ENCODE measurements at regions not wholly inside any gene's neighbourhood (a gene's known extent, or its start where the extent isn't known, plus 50 kb on each side); places are given as distances from the start of the nearest gene placed in this dataset.
A peak's percentile ranks its signal among the peaks of the same experiment; 100 is the strongest.
"Not testable (repeated sequence)": the region's sequence is repeated elsewhere in the genome, so short reads cannot be mapped to it uniquely, and the experiment has no call there.

- no peak for DNase-seq (ENCODE audit: low read depth)
Observed at GRCh38 chr7:145104400-145104799, 268.5 kb upstream of the TPK1 start.

GRCh38 chr7:145102199-145102598 is 266.3 kb upstream of the TPK1 start:
- not testable (repeated sequence) for DNase-seq (ENCODE audit: low read depth)

- DNase-seq (ENCODE audit: low read depth), result no peak
Observed at GRCh38 chr7:145092766-145093165, 256.9 kb upstream of the TPK1 start.

DNA sequence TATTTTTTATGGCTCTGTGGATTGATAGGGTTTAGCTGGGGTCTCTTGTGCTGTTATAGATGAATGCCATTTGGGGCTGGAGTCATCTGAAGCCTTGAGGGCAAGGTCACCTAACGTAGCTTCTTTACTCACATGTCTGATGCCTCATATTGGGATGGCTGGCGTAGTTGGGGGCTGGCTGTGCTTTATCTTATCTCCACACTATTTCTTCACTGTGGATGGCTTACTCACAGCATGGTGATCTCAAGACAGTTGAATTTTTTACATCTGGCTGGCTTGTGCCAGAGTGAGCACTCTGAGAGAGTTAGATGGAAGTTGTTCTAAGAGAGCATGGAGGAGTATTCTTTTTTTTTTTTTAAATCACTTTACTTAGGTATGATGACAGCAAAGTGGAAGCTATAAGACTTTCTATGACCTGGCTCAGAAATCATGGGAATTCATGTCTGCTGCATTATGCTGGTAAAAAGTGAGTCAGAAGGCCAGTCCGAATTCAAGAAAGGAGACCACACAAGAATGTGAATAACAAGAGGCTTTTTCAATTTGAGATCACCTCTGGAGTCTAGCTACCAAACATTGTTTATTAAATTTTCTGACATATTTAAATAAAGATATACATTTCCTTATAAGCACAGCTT is 252.4 kb upstream of the TPK1 start:
- no peak for DNase-seq (ENCODE audit: low read depth)

DNA sequence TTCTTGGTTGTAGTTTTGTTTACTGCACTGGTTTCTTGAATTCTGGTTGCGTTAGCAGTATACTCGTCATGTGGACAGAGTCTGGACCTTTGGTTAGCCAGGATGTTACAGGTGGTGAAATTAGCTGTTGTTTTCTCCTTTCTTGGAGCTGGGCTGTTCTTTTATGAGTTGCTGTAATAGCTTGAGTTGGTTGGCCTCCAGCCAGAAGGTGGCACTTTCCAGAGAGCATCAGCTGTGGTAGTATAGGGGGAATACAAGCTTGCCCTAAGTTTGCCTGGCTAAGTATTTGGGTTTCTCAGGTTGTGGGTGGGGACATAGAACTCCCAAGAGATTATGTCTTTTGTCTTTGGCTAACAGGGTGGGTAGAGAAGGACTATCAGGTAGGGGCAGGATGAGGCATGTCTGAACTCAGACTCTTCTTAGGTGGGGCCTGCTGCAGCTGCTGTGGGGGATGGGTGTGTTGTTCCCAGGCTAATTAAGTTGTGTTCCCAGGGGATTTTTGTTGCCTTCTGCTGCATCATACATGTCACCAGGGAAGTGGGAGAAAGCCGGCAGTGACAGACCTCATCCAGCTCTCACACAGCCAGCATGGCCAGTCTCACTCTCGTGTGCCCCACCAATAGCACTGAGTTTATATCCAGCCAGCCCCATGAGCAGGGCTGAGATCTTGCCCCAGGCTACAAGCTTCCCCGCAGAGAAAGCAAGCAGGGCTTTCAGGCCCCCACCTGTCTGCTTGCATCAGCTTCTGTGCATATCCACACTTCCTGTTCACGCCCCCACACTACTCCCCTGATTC is 246.7 kb upstream of the TPK1 start:
- DNase-seq (ENCODE audit: low read depth), result no peak

GRCh38 chr7:145065473-145065872 is 229.6 kb upstream of the TPK1 start:
- DNase-seq (ENCODE audit: low read depth), result no peak

GRCh38 chr7:145064114-145064513 is 228.3 kb upstream of the TPK1 start:
- DNase-seq (ENCODE audit: low read depth), result no peak

DNA sequence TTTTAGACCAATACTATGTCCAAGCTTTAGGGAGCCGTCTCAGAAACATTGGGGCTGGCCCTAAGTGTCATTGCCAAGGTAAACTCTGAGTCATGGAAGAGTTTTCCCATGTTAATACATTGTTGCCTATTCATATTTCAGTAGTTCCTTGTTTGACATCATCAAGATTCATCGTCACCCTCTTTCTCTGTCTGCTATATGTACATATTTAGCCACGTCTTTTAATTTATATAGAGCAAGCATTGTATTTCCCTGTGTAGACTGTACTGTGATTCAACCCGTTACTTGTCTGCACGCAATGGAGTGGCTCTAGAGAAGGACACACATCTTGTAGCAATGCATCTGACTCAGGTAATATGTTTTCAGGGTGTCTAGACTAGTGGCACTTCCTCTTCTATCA is 217.9 kb upstream of the TPK1 start:
- no peak for DNase-seq (ENCODE audit: low read depth)

DNA sequence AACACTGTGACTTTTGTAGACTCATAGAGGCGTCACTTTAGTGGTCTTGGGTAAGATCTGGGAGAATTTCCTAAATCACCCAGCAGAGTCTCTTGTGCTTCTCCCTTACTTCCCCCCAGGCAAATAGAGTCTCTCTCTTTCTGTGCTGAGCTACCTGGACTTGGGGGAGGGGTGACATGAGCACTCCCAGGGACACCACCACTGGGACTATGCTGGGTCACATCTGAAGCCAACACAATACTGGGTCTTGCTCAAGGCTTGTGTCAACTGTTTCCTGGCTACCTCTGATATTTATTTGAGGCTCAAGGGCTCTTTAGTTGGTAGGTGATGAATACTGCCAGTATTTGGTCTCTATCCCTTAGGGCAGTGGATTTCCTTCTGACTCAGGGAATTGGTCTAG is 214.6 kb upstream of the TPK1 start:
- DNase-seq (ENCODE audit: low read depth), result no peak

- peak; percentile 4 for DNase-seq (ENCODE audit: low read depth)
Observed at GRCh38 chr7:145036604-145037405, 201.0 kb upstream of the TPK1 start.

- no peak for DNase-seq (ENCODE audit: low read depth)
Observed at GRCh38 chr7:145031162-145031561, 195.3 kb upstream of the TPK1 start.

DNA sequence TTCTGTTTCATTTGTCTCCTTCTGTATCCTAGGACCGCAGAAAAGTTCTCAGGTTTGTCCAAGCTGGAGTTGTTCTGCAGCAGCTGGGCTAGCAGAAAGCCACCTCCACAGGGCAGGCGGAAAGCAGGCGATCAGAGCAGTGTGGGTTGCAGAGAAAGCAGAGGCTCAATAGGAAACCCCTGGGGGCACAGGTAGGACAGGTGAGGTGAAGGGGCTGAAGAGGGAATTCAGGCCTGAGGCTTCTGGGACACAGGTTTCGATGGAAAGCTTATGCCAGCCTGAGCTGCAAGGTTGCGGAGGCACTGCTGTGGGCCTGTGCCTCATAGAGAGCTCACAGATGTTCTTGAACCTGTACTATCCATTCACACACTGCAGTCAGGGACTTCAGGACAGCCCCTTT is 194.9 kb upstream of the TPK1 start:
- no peak for DNase-seq (ENCODE audit: low read depth)

- DNase-seq (ENCODE audit: low read depth), result no peak
Observed at GRCh38 chr7:145020454-145020853, 184.6 kb upstream of the TPK1 start.

- no peak for DNase-seq (ENCODE audit: low read depth)
Observed at GRCh38 chr7:145016068-145016467, 180.2 kb upstream of the TPK1 start.

GRCh38 chr7:145009876-145010275 is 174.0 kb upstream of the TPK1 start:
- no peak for DNase-seq (ENCODE audit: low read depth)

DNA sequence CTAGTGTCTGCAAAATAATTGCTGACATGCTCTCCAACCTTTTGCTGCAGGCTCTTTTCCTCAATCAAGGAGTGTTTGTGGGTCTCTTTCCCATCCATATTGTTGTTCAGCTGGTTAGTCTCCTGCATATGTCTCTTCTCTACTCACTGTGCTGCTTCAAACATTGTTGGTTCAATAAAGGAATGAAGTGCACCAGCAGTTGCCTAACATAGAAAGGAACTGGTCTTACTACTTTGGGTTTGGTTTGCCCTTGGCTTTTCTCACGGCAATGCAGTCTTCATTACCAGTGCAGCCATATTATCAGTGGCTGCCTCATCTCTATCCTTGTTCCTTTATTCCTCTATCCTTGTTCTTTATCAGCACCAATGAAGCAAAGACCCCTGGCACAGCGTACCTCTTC is 169.7 kb upstream of the TPK1 start:
- DNase-seq (ENCODE audit: low read depth), result no peak

DNA sequence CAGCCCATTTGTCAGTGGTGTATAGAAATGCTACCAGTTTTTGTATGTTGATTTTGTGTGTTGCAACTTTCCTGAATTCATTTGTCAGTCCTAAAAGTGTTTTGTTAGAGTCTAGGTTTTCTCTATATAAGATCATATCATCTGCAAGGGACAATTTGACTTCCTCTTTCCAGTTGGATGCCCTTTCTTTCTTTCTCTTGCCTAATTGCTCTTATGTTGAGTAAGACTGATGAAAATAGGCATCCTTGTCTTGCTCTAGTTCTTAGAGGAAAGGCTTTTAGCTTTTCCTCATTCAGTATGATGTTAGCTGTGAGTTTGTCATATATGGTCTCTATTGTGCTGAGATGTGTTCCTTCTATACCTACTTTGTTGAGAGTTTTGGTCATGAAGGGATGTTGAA is 161.7 kb upstream of the TPK1 start:
- no peak for DNase-seq (ENCODE audit: low read depth)

DNA sequence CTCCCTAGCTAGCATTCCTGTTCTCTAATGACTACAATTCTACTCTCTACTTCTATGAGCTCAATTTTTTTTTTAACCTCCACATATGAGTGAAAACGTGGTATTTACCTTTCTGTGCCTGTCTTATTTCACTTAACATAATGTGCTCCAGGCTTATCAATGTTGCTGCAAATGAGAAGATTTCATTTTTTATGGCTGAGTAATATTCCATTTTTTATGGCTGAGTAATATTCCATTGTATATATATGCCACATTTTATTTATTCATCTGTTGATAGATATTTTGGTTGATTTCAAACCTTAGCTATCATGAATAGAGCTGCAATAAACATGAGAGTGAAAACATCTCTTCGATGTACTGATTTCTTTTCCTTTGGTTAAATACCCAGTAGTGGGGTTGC is 159.6 kb upstream of the TPK1 start:
- no peak for DNase-seq (ENCODE audit: low read depth)

GRCh38 chr7:144991041-144991440 is 155.2 kb upstream of the TPK1 start:
- no peak for DNase-seq (ENCODE audit: low read depth)

GRCh38 chr7:144987686-144988085 is 151.8 kb upstream of the TPK1 start:
- no peak for DNase-seq (ENCODE audit: low read depth)

GRCh38 chr7:144982133-144982532 is 146.3 kb upstream of the TPK1 start:
- DNase-seq (ENCODE audit: low read depth), result no peak

- DNase-seq (ENCODE audit: low read depth), result no peak
Observed at GRCh38 chr7:144975882-144976281, 140.0 kb upstream of the TPK1 start.

DNA sequence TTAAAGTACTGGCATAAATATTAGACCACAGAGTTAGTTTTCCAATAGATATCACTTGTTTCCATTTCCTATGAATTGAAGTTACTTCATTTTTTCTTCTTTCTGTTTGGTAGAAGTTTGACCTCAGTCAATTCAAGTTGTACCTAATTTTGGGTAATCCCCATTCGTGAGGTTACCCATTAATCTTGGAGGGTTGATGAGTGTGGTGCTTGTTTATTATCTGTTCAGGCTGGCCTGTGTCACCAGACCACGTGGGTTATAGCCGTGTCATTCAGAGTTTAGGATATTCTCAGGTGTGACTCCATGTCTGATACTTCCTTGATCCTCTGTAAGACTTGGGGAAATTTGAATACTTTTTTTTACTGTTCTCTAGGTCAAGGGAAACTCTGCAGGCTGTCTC is 133.9 kb upstream of the TPK1 start:
- no peak for DNase-seq (ENCODE audit: low read depth)
